Embryonic facial prominence (tissue), 1 donor: ENCODE measurements at regions not wholly inside any gene's neighbourhood (a gene's known extent, or its start where the extent isn't known, plus 50 kb on each side); places are given as distances from the start of the nearest gene placed in this dataset.

Experiments
- DNase-seq: peaks from one replicate; pipeline ENCODE4 v3.0.0-alpha.2; 2016; ENCODE audit errors: extremely low spot score

GRCh38 chr4:64598066-64598465, 188.8 kb upstream of the TECRL start:
- no peak for DNase-seq

- no peak for DNase-seq
These were observed 185.5 kb upstream of the TECRL start for GRCh38 chr4:64594723-64595122.

- no peak for DNase-seq
These were observed 179.3 kb upstream of the TECRL start for GRCh38 chr4:64588507-64588906.

GRCh38 chr4:64584981-64585557, 175.8 kb upstream of the TECRL start:
- no peak for DNase-seq

GRCh38 chr4:64584125-64584524, 174.9 kb upstream of the TECRL start:
- DNase-seq, result no peak

- DNase-seq, result no peak
These were observed 173.2 kb upstream of the TECRL start for GRCh38 chr4:64582492-64582891.

- no peak for DNase-seq
These were observed 172.2 kb upstream of the TECRL start for GRCh38 chr4:64581422-64581821.

GRCh38 chr4:64564126-64564525, 154.9 kb upstream of the TECRL start:
- DNase-seq, result no peak

- no peak for DNase-seq
These were observed 150.3 kb upstream of the TECRL start for GRCh38 chr4:64559571-64559970.

GRCh38 chr4:64551125-64551524, 141.9 kb upstream of the TECRL start:
- DNase-seq, result no peak

- DNase-seq, result no peak
These were observed 136.3 kb upstream of the TECRL start for GRCh38 chr4:64545593-64545992.

GRCh38 chr4:64539234-64539849, 130.1 kb upstream of the TECRL start:
- DNase-seq, result peak; percentile 58

- no peak for DNase-seq
These were observed 129.0 kb upstream of the TECRL start for GRCh38 chr4:64538219-64538618.

- no peak for DNase-seq
These were observed 124.4 kb upstream of the TECRL start for GRCh38 chr4:64533637-64534036.

- DNase-seq, result no peak
These were observed 123.9 kb upstream of the TECRL start for GRCh38 chr4:64533159-64533558.

GRCh38 chr4:64520421-64520820, 111.2 kb upstream of the TECRL start:
- DNase-seq, result no peak

- no peak for DNase-seq
These were observed 109.3 kb upstream of the TECRL start for GRCh38 chr4:64518600-64518999.

GRCh38 chr4:64516176-64516575, 106.9 kb upstream of the TECRL start:
- no peak for DNase-seq

- no peak for DNase-seq
These were observed 98.8 kb upstream of the TECRL start for GRCh38 chr4:64508089-64508488.

- no peak for DNase-seq
These were observed 94.9 kb upstream of the TECRL start for GRCh38 chr4:64503945-64504675.

GRCh38 chr4:64503416-64503815, 94.2 kb upstream of the TECRL start:
- DNase-seq, result no peak

GRCh38 chr4:64497491-64497890, 88.2 kb upstream of the TECRL start:
- no peak for DNase-seq

GRCh38 chr4:64495946-64496345, 86.7 kb upstream of the TECRL start:
- no peak for DNase-seq
